Muscle of leg (tissue), 3 donors: ENCODE measurements at regions not wholly inside any gene's neighbourhood (a gene's known extent, or its start where the extent isn't known, plus 50 kb on each side); places are given as distances from the start of the nearest gene placed in this dataset.

ENCODE experiments used
- DNase-seq: peaks from one replicate; pipeline ENCODE4 v3.0.0; 2013
- H3K27ac ChIP-seq: one replicate; pipeline ENCODE4 v1.5.1; 2013; ENCODE audit warnings: mild to moderate bottlenecking, low read length, control low read depth
- H3K27me3 ChIP-seq: one replicate; pipeline ENCODE4 v1.6.1; 2013; ENCODE audit warnings: low read length; ENCODE audit not compliant: control insufficient read depth, insufficient read depth
- H3K36me3 ChIP-seq: one replicate; pipeline ENCODE4 v1.6.1; 2013; ENCODE audit warnings: low read length; ENCODE audit not compliant: control insufficient read depth, insufficient read depth
- H3K4me1 ChIP-seq: one replicate; pipeline ENCODE4 v1.6.1; 2013; ENCODE audit warnings: low read length; ENCODE audit not compliant: control insufficient read depth, insufficient read depth
- H3K4me3 ChIP-seq: one replicate; pipeline ENCODE4 v1.5.1; 2013; ENCODE audit warnings: low read length, control low read depth
- H3K9me3 ChIP-seq: replicated peaks from 2 replicates; pipeline ENCODE4 v1.6.1; 2013; ENCODE audit warnings: low read depth, low read length; ENCODE audit not compliant: control insufficient read depth
- WGBS: methylation state at CpG from one replicate; pipeline ENCODE4 v1.1.5; 2013; ENCODE audit warnings: missing lambda C conversion rate; ENCODE audit not compliant: insufficient coverage; 5-methylcytosine and 5-hydroxymethylcytosine counted together

- H3K36me3 ChIP-seq = no peaks in the 10 kb centered on the region
- no peaks in the 10 kb centered on the region for H3K27me3 ChIP-seq
- H3K4me3 ChIP-seq = no peak overlapping the region
- WGBS = no CpG with 5 or more reads among the region's 1 CpG
- no peaks in the 10 kb centered on the region for H3K9me3 ChIP-seq
- DNase-seq = no peak
- no peak overlapping the region for H3K27ac ChIP-seq
- H3K4me1 ChIP-seq = no peaks in the 10 kb centered on the region
Observed at GRCh38 chr2:118558846-118559245, 288.6 kb downstream of the EN1 start.

GRCh38 chr2:118557791-118558190 lies 289.7 kb downstream of the EN1 start:
- 100% methylated on average over 2 of the region's 9 CpGs for WGBS
- H3K36me3 ChIP-seq = no peaks in the 10 kb centered on the region

GRCh38 chr2:118557016-118557415 lies 290.4 kb downstream of the EN1 start:
- H3K27me3 ChIP-seq = no peaks in the 10 kb centered on the region
- no peak for DNase-seq
- no peak overlapping the region for H3K27ac ChIP-seq
- H3K4me3 ChIP-seq = no peak overlapping the region
- WGBS = no CpG with 5 or more reads among the region's 5 CpGs
- no peaks in the 10 kb centered on the region for H3K9me3 ChIP-seq
- H3K4me1 ChIP-seq = no peaks in the 10 kb centered on the region
- no peaks in the 10 kb centered on the region for H3K36me3 ChIP-seq

More at GRCh38 chr2:118557791-118558190, 289.7 kb downstream of the EN1 start:
- no peak for DNase-seq
- Histone ChIP-seq H3K27me3 (no peaks in the 10 kb centered on the region), H3K4me3 (no peak overlapping the region), H3K27ac (no peak overlapping the region), H3K9me3 (no peaks in the 10 kb centered on the region), H3K4me1 (no peaks in the 10 kb centered on the region)

GRCh38 chr2:118554616-118555015 lies 292.8 kb downstream of the EN1 start:
- no peaks in the 10 kb centered on the region for H3K4me1 ChIP-seq

GRCh38 chr2:118549503-118549902 lies 297.9 kb downstream of the EN1 start:
- H3K27ac ChIP-seq = no peak overlapping the region
- WGBS = no CpG with 5 or more reads among the region's 1 CpG
- DNase-seq = no peak
- no peaks in the 10 kb centered on the region for H3K36me3 ChIP-seq
- no peaks in the 10 kb centered on the region for H3K4me1 ChIP-seq
- no peaks in the 10 kb centered on the region for H3K9me3 ChIP-seq
- no peaks in the 10 kb centered on the region for H3K27me3 ChIP-seq
- H3K4me3 ChIP-seq = no peak overlapping the region

More at GRCh38 chr2:118554616-118555015, 292.8 kb downstream of the EN1 start:
- Histone ChIP-seq H3K9me3 (no peaks in the 10 kb centered on the region), H3K27me3 (no peaks in the 10 kb centered on the region), H3K36me3 (no peaks in the 10 kb centered on the region), H3K4me3 (no peak overlapping the region), H3K27ac (no peak overlapping the region)
- 100% methylated on average over 1 of the region's 4 CpGs for WGBS
- peak; percentile 27 for DNase-seq

GRCh38 chr2:118548880-118549488 lies 298.5 kb downstream of the EN1 start:
- H3K4me1 ChIP-seq = no peaks in the 10 kb centered on the region

GRCh38 chr2:118539290-118539689 lies 308.2 kb downstream of the EN1 start:
- Histone ChIP-seq H3K4me1 (no peaks in the 10 kb centered on the region), H3K36me3 (no peaks in the 10 kb centered on the region), H3K9me3 (no peaks in the 10 kb centered on the region), H3K27ac (no peak overlapping the region), H3K4me3 (no peak overlapping the region), H3K27me3 (no peaks in the 10 kb centered on the region)
- WGBS = 28% methylated on average over 2 of the region's 7 CpGs
- peak; percentile 29 for DNase-seq

More at GRCh38 chr2:118548880-118549488, 298.5 kb downstream of the EN1 start:
- Histone ChIP-seq H3K9me3 (no peaks in the 10 kb centered on the region), H3K4me3 (no peak overlapping the region), H3K27me3 (no peaks in the 10 kb centered on the region), H3K27ac (no peak overlapping the region), H3K36me3 (no peaks in the 10 kb centered on the region)
- WGBS = 80% methylated on average over 3 of the region's 8 CpGs
- no peak for DNase-seq

- no peaks in the 10 kb centered on the region for H3K36me3 ChIP-seq
- no peaks in the 10 kb centered on the region for H3K9me3 ChIP-seq
- no peak overlapping the region for H3K27ac ChIP-seq
- H3K27me3 ChIP-seq = no peaks in the 10 kb centered on the region
- no peaks in the 10 kb centered on the region for H3K4me1 ChIP-seq
- DNase-seq = no peak
- H3K4me3 ChIP-seq = no peak overlapping the region
- WGBS = 93% methylated on average over 3 of the region's 4 CpGs
Observed at GRCh38 chr2:118536306-118536705, 311.1 kb downstream of the EN1 start.

GRCh38 chr2:118535818-118536212 lies 311.6 kb downstream of the EN1 start:
- 66% methylated on average over 2 of the region's 3 CpGs for WGBS
- H3K4me3 ChIP-seq = no peak overlapping the region

GRCh38 chr2:118535171-118535817 lies 312.2 kb downstream of the EN1 start:
- Histone ChIP-seq H3K9me3 (no peaks in the 10 kb centered on the region), H3K27me3 (no peaks in the 10 kb centered on the region), H3K4me1 (no peaks in the 10 kb centered on the region), H3K27ac (no peak overlapping the region), H3K36me3 (no peaks in the 10 kb centered on the region), H3K4me3 (no peak overlapping the region)
- no peak for DNase-seq
- 75% methylated on average over 5 of the region's 7 CpGs for WGBS

More at GRCh38 chr2:118535818-118536212, 311.6 kb downstream of the EN1 start:
- H3K4me1 ChIP-seq = no peaks in the 10 kb centered on the region
- no peaks in the 10 kb centered on the region for H3K36me3 ChIP-seq
- H3K9me3 ChIP-seq = no peaks in the 10 kb centered on the region
- H3K27me3 ChIP-seq = no peaks in the 10 kb centered on the region
- no peak overlapping the region for H3K27ac ChIP-seq
- no peak for DNase-seq
